ENCODE measurements at regions not wholly inside any gene's neighbourhood (a gene's known extent, or its start where the extent isn't known, plus 50 kb on each side); places are given as distances from the start of the nearest gene placed in this dataset.

GRCh38 chr6:90977513-90977912, 390.6 kb upstream of the MAP3K7 start:
- DNase-seq (ENCODE audit: low read depth in 3 of 3) = no peak

GRCh38 chr6:90976341-90976740, 389.5 kb upstream of the MAP3K7 start:
- DNase-seq (ENCODE audit: low read depth in 3 of 3) = no peak

- DNase-seq (ENCODE audit: low read depth in 3 of 3) = no peak
Observed at GRCh38 chr6:90975741-90976140, 388.9 kb upstream of the MAP3K7 start.

GRCh38 chr6:90973188-90973587, 386.3 kb upstream of the MAP3K7 start:
- DNase-seq (ENCODE audit: low read depth in 3 of 3) = no peak

GRCh38 chr6:90970672-90971071, 383.8 kb upstream of the MAP3K7 start:
- no peak for DNase-seq (ENCODE audit: low read depth in 3 of 3)

GRCh38 chr6:90967471-90967870, 380.6 kb upstream of the MAP3K7 start:
- DNase-seq (ENCODE audit: low read depth in 3 of 3) = no peak

GRCh38 chr6:90960324-90960723, 373.5 kb upstream of the MAP3K7 start:
- no peak for DNase-seq (ENCODE audit: low read depth in 3 of 3)

GRCh38 chr6:90955246-90955645, 368.4 kb upstream of the MAP3K7 start:
- no peak for DNase-seq (ENCODE audit: low read depth in 3 of 3)

- no peak for DNase-seq (ENCODE audit: low read depth in 3 of 3)
Observed at GRCh38 chr6:90953405-90954161, 366.7 kb upstream of the MAP3K7 start.

GRCh38 chr6:90952176-90952575, 365.3 kb upstream of the MAP3K7 start:
- DNase-seq (ENCODE audit: low read depth in 3 of 3) = no peak

GRCh38 chr6:90948540-90948939, 361.7 kb upstream of the MAP3K7 start:
- DNase-seq (ENCODE audit: low read depth in 3 of 3) = no peak

GRCh38 chr6:90947184-90948064, 360.6 kb upstream of the MAP3K7 start:
- DNase-seq (ENCODE audit: low read depth in 3 of 3) = no peak

- DNase-seq (ENCODE audit: low read depth in 3 of 3) = no peak
Observed at GRCh38 chr6:90941885-90942284, 355.0 kb upstream of the MAP3K7 start.

- no peak for DNase-seq (ENCODE audit: low read depth in 3 of 3)
Observed at GRCh38 chr6:90940812-90941481, 354.1 kb upstream of the MAP3K7 start.

GRCh38 chr6:90939906-90940305, 353.0 kb upstream of the MAP3K7 start:
- no peak for DNase-seq (ENCODE audit: low read depth in 3 of 3)

GRCh38 chr6:90938122-90938521, 351.2 kb upstream of the MAP3K7 start:
- DNase-seq (ENCODE audit: low read depth in 3 of 3) = no peak

GRCh38 chr6:90936286-90936685, 349.4 kb upstream of the MAP3K7 start:
- DNase-seq (ENCODE audit: low read depth in 3 of 3) = no peak

- DNase-seq (ENCODE audit: low read depth in 3 of 3) = no peak
Observed at GRCh38 chr6:90934966-90935365, 348.1 kb upstream of the MAP3K7 start.

GRCh38 chr6:90934081-90934480, 347.2 kb upstream of the MAP3K7 start:
- DNase-seq (ENCODE audit: low read depth in 3 of 3) = no peak

GRCh38 chr6:90932351-90932750, 345.5 kb upstream of the MAP3K7 start:
- no peak for DNase-seq (ENCODE audit: low read depth in 3 of 3)

GRCh38 chr6:90928051-90928450, 341.2 kb upstream of the MAP3K7 start:
- DNase-seq (ENCODE audit: low read depth in 3 of 3) = no peak

- no peak for DNase-seq (ENCODE audit: low read depth in 3 of 3)
Observed at GRCh38 chr6:90925726-90926125, 338.9 kb upstream of the MAP3K7 start.

Measured in stimulated activated CD4-positive, alpha-beta T cell treated with anti-CD3 and anti-CD28 coated beads, TNF-alpha, amount 100 ng/mL, for 24 hours (primary cell).